Kidney epithelial cell (primary cell): ENCODE measurements at regions not wholly inside any gene's neighbourhood (a gene's known extent, or its start where the extent isn't known, plus 50 kb on each side); places are given as distances from the start of the nearest gene placed in this dataset.
"Not testable (repeated sequence)": the region's sequence is repeated elsewhere in the genome, so short reads cannot be mapped to it uniquely, and the experiment has no call there.

Source experiments
- DNase-seq: peaks from one replicate; pipeline ENCODE4 v3.0.0-alpha.2; 2010; ENCODE audit warnings: low read depth
- H3K27me3 ChIP-seq: 2 replicates; pipeline ENCODE4 v1.6.0; 2011; ENCODE audit warnings: low read length; ENCODE audit not compliant: control insufficient read depth, insufficient read depth
- H3K36me3 ChIP-seq: 2 replicates; pipeline ENCODE4 v1.5.1; 2011; ENCODE audit warnings: low read length; ENCODE audit not compliant: control insufficient read depth, insufficient read depth
- H3K4me3 ChIP-seq: 2 replicates; pipeline ENCODE4 v1.5.1; 2011; ENCODE audit warnings: low read depth, mild to moderate bottlenecking, control low read depth, low read length
- CTCF ChIP-seq: IDR thresholded peaks from 2 replicates; pipeline ENCODE4 v1.5.1; 2011; ENCODE audit warnings: mild to moderate bottlenecking, moderate library complexity, low read length, control low read depth, inconsistent platforms; ENCODE audit not compliant: insufficient read depth, poor library complexity, severe bottlenecking

- Histone ChIP-seq H3K36me3 (no peaks in the 10 kb centered on the region), H3K27me3 (no peaks in the 10 kb centered on the region), H3K4me3 (no peak overlapping the region)
- no peak for DNase-seq
- no peak for TF ChIP-seq CTCF
Measured at GRCh38 chr14:43406931-43407330, 1100.2 kb downstream of the FSCB start.

- no peaks in the 10 kb centered on the region for H3K36me3 ChIP-seq
- no peak overlapping the region for H3K4me3 ChIP-seq
- DNase-seq: no peak
- no peaks in the 10 kb centered on the region for H3K27me3 ChIP-seq
- TF ChIP-seq CTCF: no peak
Measured at GRCh38 chr14:43399289-43399688, 1107.8 kb downstream of the FSCB start.

- DNase-seq, H3K36me3 ChIP-seq: not testable (repeated sequence)
Measured at GRCh38 chr14:43370565-43370896, 1136.6 kb downstream of the FSCB start.

GRCh38 chr14:43369710-43370564 is 1137.1 kb downstream of the FSCB start:
- DNase-seq: no peak
- Histone ChIP-seq H3K4me3 (no peak overlapping the region), H3K36me3 (no peaks in the 10 kb centered on the region), H3K27me3 (no peaks in the 10 kb centered on the region)
- TF ChIP-seq CTCF: no peak

More at GRCh38 chr14:43370565-43370896, 1136.6 kb downstream of the FSCB start:
- not testable (repeated sequence) for H3K4me3 ChIP-seq, H3K27me3 ChIP-seq

- Histone ChIP-seq H3K27me3 (no peaks in the 10 kb centered on the region), H3K4me3 (no peak overlapping the region), H3K36me3 (no peaks in the 10 kb centered on the region)
- DNase-seq: no peak
- no peak for TF ChIP-seq CTCF
Measured at GRCh38 chr14:43362586-43362985, 1144.5 kb downstream of the FSCB start.

GRCh38 chr14:43361751-43362150 is 1145.3 kb downstream of the FSCB start:
- TF ChIP-seq CTCF: no peak
- no peak overlapping the region for H3K4me3 ChIP-seq
- no peaks in the 10 kb centered on the region for H3K36me3 ChIP-seq
- DNase-seq: no peak
- H3K27me3 ChIP-seq: no peaks in the 10 kb centered on the region
